GM19463 (cell line): ENCODE measurements at regions not wholly inside any gene's neighbourhood (a gene's known extent, or its start where the extent isn't known, plus 50 kb on each side); places are given as distances from the start of the nearest gene placed in this dataset.
"Not testable (repeated sequence)": the region's sequence is repeated elsewhere in the genome, so short reads cannot be mapped to it uniquely, and the experiment has no call there.

Source experiments
- ATAC-seq: cut with Tn5 transposase; IDR thresholded peaks from one replicate; pipeline ENCODE4 v1.9.1; 2021; ENCODE audit warnings: mild to moderate bottlenecking, moderate library complexity; ENCODE audit not compliant: unreplicated experiment

DNA sequence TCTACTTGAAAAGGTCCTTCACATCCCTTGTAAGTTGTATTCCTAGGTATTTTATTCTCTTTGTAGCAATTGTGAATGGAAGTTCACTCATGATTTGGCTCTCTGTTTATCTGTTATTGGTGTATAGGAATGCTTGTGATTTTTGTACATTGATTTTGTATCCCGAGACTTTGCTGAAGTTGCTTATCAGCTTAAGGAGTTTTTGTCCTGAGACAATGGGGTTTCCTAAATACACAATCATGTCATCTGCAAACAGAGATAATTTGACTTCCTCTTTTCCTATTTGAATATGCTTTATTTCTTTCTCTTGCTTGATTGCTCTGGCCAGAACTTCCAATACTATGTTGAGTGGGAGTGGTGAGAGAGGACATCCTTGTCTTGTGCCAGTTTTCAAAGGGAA, 69.8 kb upstream of the MYRIP start:
- not testable (repeated sequence) for ATAC-seq

GRCh38 chr3:39744746-39745145, 64.7 kb upstream of the MYRIP start:
- ATAC-seq = no peak

GRCh38 chr3:39748002-39748401, 61.4 kb upstream of the MYRIP start:
- ATAC-seq = no peak

DNA sequence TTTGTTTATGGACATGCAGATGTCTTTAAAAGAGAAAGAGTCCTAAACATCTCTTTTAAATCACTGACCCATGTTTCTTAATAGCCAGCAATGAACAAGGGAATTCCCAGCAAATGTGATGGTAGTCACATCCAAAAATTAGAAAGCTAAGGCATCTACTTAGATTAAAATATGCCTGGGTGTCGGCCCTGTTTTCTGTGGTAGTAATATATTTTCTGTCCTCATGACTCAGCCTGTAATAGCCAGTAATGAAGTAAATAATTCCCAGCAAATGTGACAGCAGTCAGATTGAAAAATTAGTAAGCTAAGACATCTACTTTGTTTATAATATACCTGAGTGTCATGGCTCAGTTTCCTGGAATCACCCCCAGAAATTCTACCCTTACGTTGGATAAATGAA, 60.6 kb upstream of the MYRIP start:
- no peak for ATAC-seq

DNA sequence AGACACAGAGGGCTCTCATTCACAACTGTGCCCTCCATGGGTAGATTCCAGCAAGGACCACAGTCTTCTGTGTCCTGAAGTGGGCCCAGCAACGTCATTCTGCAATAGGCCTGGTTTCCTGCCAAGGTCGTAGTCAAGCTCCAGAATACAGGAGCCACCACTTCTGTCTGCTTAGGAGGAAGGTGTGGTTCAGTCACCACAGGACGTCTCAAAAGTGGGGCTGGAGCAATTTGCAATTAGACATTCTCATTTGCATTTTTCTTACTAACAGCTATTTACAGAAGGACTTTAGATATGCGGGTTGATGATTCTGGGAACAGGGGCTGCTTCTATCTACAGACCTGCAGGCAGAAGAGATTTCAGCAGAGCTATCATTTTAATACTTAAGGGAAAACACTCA, 58.7 kb upstream of the MYRIP start:
- no peak for ATAC-seq

- no peak for ATAC-seq
These were observed 58.1 kb upstream of the MYRIP start for GRCh38 chr3:39751286-39751685.

- no peak for ATAC-seq
These were observed 57.3 kb upstream of the MYRIP start for GRCh38 chr3:39752019-39752637.

DNA sequence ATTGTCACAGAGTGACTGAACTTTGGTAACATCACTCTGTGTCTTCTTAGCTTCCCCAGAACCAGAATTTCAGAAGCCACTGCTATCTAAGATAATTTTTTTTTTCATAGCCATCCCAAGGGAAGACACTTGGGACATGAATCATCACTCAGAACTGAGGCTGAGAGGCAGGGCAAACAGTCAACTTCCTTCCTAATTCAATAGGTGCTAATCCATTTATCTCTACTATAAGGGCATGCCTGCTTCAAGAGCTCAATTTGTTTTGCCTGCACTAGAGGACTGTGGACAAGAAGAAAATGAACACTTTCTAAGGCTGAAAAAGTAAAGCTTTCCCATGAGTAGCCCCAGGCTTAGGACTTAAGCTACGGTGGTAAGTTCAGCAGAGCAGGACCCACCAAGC, 56.7 kb upstream of the MYRIP start:
- no peak for ATAC-seq

DNA sequence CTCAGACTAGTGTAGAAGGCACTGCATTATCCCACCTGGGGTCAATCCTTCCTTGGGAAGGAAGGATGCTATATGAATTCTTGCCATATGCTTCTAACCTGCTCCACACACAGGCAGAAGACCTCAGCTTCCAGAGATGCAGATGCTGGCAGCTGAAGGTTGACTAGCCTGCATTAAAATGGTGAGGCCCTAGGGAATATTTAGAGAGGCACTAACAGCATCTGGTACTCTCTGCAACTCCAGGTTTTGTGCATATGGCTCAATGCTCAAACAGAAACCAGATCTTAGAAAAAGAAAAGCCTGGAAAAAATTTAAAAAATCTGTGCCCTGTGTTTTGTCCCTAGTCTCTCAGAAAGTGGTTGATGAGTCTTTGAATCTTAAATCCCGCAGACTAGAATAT, 56.0 kb upstream of the MYRIP start:
- no peak for ATAC-seq

DNA sequence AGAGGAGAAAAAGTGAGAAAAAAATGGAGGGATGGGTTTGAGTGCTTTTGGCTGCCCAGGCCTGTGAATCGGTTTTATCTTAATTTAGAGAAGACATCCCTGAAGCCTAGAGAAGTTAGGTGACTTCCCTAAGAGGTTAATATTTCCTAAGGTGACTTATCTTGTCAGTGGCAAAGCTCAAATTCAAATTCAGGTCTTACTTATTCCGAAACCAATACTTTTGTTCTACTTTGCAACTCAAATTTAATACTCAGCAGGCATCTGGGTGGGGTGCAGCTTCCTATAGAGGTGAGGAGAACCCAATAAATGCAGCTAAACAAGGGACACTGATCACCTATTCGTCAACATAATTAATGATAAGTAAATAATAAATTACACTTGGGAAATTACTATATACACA, 54.9 kb upstream of the MYRIP start:
- ATAC-seq = peak; percentile 51

- peak; percentile 29 for ATAC-seq
These were observed 54.3 kb upstream of the MYRIP start for GRCh38 chr3:39755100-39755499.

DNA sequence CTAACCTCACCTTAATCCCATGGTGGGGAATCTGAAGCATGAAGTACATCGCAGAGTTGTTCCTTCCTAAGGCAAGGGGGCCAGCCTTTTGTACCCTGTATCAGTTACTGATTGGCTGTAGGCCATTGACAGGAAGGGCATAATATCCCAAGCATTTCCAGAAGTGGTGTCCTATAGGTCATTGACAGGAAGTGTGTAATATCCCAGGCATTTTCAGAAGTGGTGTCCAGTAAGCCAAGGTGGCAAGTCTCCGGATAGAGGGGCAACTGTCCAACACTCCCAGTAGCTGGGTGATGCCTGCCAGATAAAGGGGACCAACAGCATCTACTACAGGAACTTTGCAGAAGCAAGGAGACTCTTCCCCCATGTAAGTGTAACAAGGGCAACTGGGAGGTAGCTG, 52.1 kb upstream of the MYRIP start:
- ATAC-seq = no peak
